Stimulated activated CD4-positive, alpha-beta T cell treated with anti-CD3 and anti-CD28 coated beads, Interleukin-12 subunit alpha, Interleukin-12 subunit beta, amount 100 ng/mL, for 48 hours (primary cell): ENCODE measurements at regions not wholly inside any gene's neighbourhood (a gene's known extent, or its start where the extent isn't known, plus 50 kb on each side); places are given as distances from the start of the nearest gene placed in this dataset.
"Not testable (repeated sequence)": the region's sequence is repeated elsewhere in the genome, so short reads cannot be mapped to it uniquely, and the experiment has no call there.

ENCODE experiments used
- DNase-seq, 3 donors: peaks; one replicate each; pipeline ENCODE4 v3.0.0-alpha.2; 2020; ENCODE audit warnings: low read depth in 2 of 3, low spot score in 1 of 3

- no peak for DNase-seq
Measured at GRCh38 chr7:4523219-4523618, 158.9 kb upstream of the FOXK1 start.

GRCh38 chr7:4523873-4524272, 158.2 kb upstream of the FOXK1 start:
- no peak for DNase-seq

- no peak for DNase-seq
Measured at GRCh38 chr7:4525884-4526283, 156.2 kb upstream of the FOXK1 start.

GRCh38 chr7:4527988-4528636, 154.0 kb upstream of the FOXK1 start:
- no peak for DNase-seq

GRCh38 chr7:4531236-4531635, 150.9 kb upstream of the FOXK1 start:
- no peak for DNase-seq

- not testable (repeated sequence) for DNase-seq
Measured at GRCh38 chr7:4533339-4533738, 148.8 kb upstream of the FOXK1 start.

- DNase-seq, result no peak
Measured at GRCh38 chr7:4549681-4550080, 132.4 kb upstream of the FOXK1 start.

GRCh38 chr7:4550117-4550516, 132.0 kb upstream of the FOXK1 start:
- no peak for DNase-seq

- no peak for DNase-seq
Measured at GRCh38 chr7:4552985-4553384, 129.1 kb upstream of the FOXK1 start.

- DNase-seq, result no peak
Measured at GRCh38 chr7:4556868-4557793, 125.0 kb upstream of the FOXK1 start.

- no peak for DNase-seq
Measured at GRCh38 chr7:4561795-4562194, 120.3 kb upstream of the FOXK1 start.

- DNase-seq, result no peak
Measured at GRCh38 chr7:4566714-4567113, 115.4 kb upstream of the FOXK1 start.

GRCh38 chr7:4574851-4575250, 107.2 kb upstream of the FOXK1 start:
- no peak for DNase-seq

- DNase-seq, result no peak
Measured at GRCh38 chr7:4575254-4575653, 106.8 kb upstream of the FOXK1 start.

GRCh38 chr7:4602905-4603842, 78.9 kb upstream of the FOXK1 start:
- no peak for DNase-seq

GRCh38 chr7:4603843-4604231, 78.3 kb upstream of the FOXK1 start:
- no peak for DNase-seq

GRCh38 chr7:4604456-4604940, 77.6 kb upstream of the FOXK1 start:
- DNase-seq, result no peak

- DNase-seq, result no peak
Measured at GRCh38 chr7:4606797-4607196, 75.3 kb upstream of the FOXK1 start.

- no peak for DNase-seq
Measured at GRCh38 chr7:4607311-4607729, 74.8 kb upstream of the FOXK1 start.

GRCh38 chr7:4609576-4609975, 72.5 kb upstream of the FOXK1 start:
- not testable (repeated sequence) for DNase-seq

GRCh38 chr7:4610768-4611467, 71.2 kb upstream of the FOXK1 start:
- peak; percentile 4 to 55 (median 12) for DNase-seq
